Right lobe of liver (tissue), 6 donors: ENCODE measurements at regions not wholly inside any gene's neighbourhood (a gene's known extent, or its start where the extent isn't known, plus 50 kb on each side); places are given as distances from the start of the nearest gene placed in this dataset.
"Not testable (repeated sequence)": the region's sequence is repeated elsewhere in the genome, so short reads cannot be mapped to it uniquely, and the experiment has no call there.

ENCODE experiments used
- ATAC-seq, 4 donors: fragments of 200-7000 bp; cut with Tn5 transposase; one replicate each; pipeline ENCODE4 v1.9.1; 2020; ENCODE audit warnings: mild to moderate bottlenecking in 4 of 4, moderate library complexity in 4 of 4
- DNase-seq, 3 donors: peaks; one replicate each; pipeline ENCODE4 v3.0.0-alpha.2; 2020
- H3K27ac ChIP-seq, 3 donors: fragments of 200-600 bp; one replicate each; pipeline ENCODE4 v1.8.0; 2022
- H3K27me3 ChIP-seq, 2 donors: fragments of 200-600 bp; one replicate each; pipeline ENCODE4 v1.8.0; 2022
- H3K36me3 ChIP-seq, 4 donors: fragments of 200-600 bp; sonication (generic) in 1 of 4; one replicate each; pipeline versions ENCODE4 v1.5.1 to v1.8.0; 2017 to 2022; ENCODE audit warnings: control low read depth in 1 of 4
- H3K4me1 ChIP-seq, 4 donors: fragments of 200-600 bp; sonication (generic) in 1 of 4; one replicate each; pipeline versions ENCODE4 v1.5.1 to v1.8.0; 2017 to 2022; ENCODE audit warnings: control low read depth in 1 of 4
- H3K4me3 ChIP-seq, 3 donors: fragments of 200-600 bp; one replicate each; pipeline ENCODE4 v1.8.0; 2022
- H3K9me3 ChIP-seq, 4 donors: fragments of 200-600 bp; sonication (generic) in 1 of 4; one replicate each; pipeline versions ENCODE4 v1.5.1 to v1.8.0; 2017 to 2022; ENCODE audit warnings: control low read depth in 1 of 4
- POLR2A ChIP-seq: fragments of 450-650 bp; IDR thresholded peaks from one replicate; pipeline ENCODE4 v1.6.1; 2017; ENCODE audit warnings: antibody characterized with exemption, mild to moderate bottlenecking
- WGBS: methylation state at CpG from one replicate; pipeline ENCODE4 v1.1.6; 2018; ENCODE audit warnings: low coverage, low lambda C conversion rate; ENCODE audit not compliant: insufficient coverage; ENCODE audit errors: missing lambda C conversion rate; 5-methylcytosine and 5-hydroxymethylcytosine counted together
- intact Hi-C, 2 donors: fragments of 100-400 bp; cut with DNase I; formaldehyde crosslinking; loops; one replicate each; pipeline versions ENCODE4 v1.11.2 to v1.14.1; 2022
- TF ChIP-seq, protein P1 (sequence below), 4 donors: fragments of 200-600 bp in 3 of 4; fragments of 450-650 bp in 1 of 4; IDR thresholded peaks; one replicate each; pipeline versions ENCODE4 v1.5.1 to v1.8.0; 2016 to 2022; ENCODE audit warnings: antibody characterized with exemption in 4 of 4, mild to moderate bottlenecking in 2 of 4
- donor health status: DM: no; HTN: yes; CAD: no.
- donor health status: DM: no; HTN: no; CAD: no.
- donor health status: DM: no; HTN: no; CAD: no.
- donor health status: DM: no; HTN: yes; CAD: no.
- donor health status: DM: no; HTN: yes; CAD: no.

DNA sequence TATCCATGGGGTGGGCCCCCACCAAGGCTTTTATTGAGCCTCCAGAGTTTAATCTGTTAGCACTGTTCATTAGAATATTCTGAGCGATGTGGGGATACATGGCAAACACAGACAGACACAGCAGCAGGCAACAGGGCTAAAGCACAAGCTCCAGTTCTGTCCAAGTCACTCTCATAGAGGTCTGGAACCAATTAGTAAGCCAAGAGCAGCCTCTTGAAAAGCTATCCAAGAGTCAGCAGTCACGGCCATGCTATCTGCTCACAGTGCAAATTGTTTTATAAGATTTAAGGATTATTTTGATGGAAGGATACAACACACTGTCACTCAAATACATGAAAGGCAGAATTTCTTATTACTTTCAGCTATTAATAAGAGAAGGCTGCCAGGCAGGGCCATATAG, 86.4 kb upstream of the DGKB start:
- no peak for ATAC-seq
- no peak overlapping the region for H3K27ac ChIP-seq
- TF ChIP-seq, protein P1, sequence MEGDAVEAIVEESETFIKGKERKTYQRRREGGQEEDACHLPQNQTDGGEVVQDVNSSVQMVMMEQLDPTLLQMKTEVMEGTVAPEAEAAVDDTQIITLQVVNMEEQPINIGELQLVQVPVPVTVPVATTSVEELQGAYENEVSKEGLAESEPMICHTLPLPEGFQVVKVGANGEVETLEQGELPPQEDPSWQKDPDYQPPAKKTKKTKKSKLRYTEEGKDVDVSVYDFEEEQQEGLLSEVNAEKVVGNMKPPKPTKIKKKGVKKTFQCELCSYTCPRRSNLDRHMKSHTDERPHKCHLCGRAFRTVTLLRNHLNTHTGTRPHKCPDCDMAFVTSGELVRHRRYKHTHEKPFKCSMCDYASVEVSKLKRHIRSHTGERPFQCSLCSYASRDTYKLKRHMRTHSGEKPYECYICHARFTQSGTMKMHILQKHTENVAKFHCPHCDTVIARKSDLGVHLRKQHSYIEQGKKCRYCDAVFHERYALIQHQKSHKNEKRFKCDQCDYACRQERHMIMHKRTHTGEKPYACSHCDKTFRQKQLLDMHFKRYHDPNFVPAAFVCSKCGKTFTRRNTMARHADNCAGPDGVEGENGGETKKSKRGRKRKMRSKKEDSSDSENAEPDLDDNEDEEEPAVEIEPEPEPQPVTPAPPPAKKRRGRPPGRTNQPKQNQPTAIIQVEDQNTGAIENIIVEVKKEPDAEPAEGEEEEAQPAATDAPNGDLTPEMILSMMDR (IDR thresholded peaks at IDR 0.05): no peak
- TF ChIP-seq POLR2A: no peak
- H3K36me3 ChIP-seq: no peaks in the 10 kb centered on the region
- no peak for DNase-seq
- H3K9me3 ChIP-seq: no peaks in the 10 kb centered on the region
- no peak overlapping the region for H3K4me3 ChIP-seq
- WGBS: 83% methylated on average over 1 of the region's 2 CpGs
- intact Hi-C loops: no loop called here
- H3K27me3 ChIP-seq: no peaks in the 10 kb centered on the region
- H3K4me1 ChIP-seq: no peaks in the 10 kb centered on the region

DNA sequence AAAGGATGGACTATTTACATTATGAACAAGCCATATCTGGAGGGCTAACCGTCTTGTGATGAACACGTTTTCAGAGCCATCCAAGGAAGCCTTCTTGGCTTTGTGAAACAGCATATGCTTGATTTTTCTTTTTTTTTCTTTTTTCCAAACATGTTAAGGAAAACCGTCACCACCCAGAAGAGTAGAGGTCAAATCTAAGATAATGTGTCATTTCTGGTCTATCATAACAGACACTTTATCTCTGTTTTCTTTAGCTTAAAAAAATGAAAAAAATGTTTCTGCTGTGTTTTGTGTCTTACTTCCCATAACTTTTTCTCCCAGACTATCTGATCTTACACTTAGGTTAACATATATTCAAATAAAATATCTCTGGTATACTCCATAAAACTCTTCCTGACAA, 76.1 kb upstream of the DGKB start:
- H3K9me3 ChIP-seq: no peaks in the 10 kb centered on the region
- H3K4me3 ChIP-seq: no peak overlapping the region
- no peaks in the 10 kb centered on the region for H3K27me3 ChIP-seq
- ATAC-seq (no peak), DNase-seq (no peak)
- TF ChIP-seq, protein P1 (IDR thresholded peaks at IDR 0.05): no peak
- TF ChIP-seq POLR2A: no peak
- H3K4me1 ChIP-seq: no peaks in the 10 kb centered on the region
- WGBS: 19% methylated on average over 2 of the region's 3 CpGs
- H3K27ac ChIP-seq: no peak overlapping the region
- no peaks in the 10 kb centered on the region for H3K36me3 ChIP-seq
- intact Hi-C loops: no loop called here

DNA sequence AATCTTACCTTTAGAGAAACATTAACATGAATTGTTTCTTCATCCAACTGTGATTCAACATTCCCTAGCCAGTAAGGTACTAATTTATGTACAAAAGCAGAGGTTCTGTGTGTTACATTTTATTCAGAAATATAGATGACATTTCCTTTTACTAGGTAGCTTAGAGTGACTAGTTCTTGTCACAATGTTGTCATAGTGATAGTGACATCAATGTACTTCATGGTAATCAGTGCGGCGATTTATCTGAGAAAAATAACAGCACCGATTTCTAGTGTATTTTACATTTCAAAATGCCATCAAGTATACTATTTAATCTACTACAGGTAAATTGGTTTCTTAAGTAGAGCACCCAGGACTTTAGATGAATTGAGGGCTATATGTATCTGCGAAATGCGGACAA, 72.1 kb upstream of the DGKB start:
- TF ChIP-seq POLR2A: no peak
- TF ChIP-seq, protein P1 (IDR thresholded peaks at IDR 0.05): no peak
- no peak overlapping the region for H3K27ac ChIP-seq
- ATAC-seq (no peak), DNase-seq (no peak)
- WGBS: 93% methylated on average over 5 of the region's 5 CpGs
- H3K4me1 ChIP-seq: no peaks in the 10 kb centered on the region
- no peak overlapping the region for H3K4me3 ChIP-seq
- H3K36me3 ChIP-seq: no peaks in the 10 kb centered on the region
- H3K27me3 ChIP-seq: no peaks in the 10 kb centered on the region
- intact Hi-C loops: no loop called here
- no peaks in the 10 kb centered on the region for H3K9me3 ChIP-seq

DNA sequence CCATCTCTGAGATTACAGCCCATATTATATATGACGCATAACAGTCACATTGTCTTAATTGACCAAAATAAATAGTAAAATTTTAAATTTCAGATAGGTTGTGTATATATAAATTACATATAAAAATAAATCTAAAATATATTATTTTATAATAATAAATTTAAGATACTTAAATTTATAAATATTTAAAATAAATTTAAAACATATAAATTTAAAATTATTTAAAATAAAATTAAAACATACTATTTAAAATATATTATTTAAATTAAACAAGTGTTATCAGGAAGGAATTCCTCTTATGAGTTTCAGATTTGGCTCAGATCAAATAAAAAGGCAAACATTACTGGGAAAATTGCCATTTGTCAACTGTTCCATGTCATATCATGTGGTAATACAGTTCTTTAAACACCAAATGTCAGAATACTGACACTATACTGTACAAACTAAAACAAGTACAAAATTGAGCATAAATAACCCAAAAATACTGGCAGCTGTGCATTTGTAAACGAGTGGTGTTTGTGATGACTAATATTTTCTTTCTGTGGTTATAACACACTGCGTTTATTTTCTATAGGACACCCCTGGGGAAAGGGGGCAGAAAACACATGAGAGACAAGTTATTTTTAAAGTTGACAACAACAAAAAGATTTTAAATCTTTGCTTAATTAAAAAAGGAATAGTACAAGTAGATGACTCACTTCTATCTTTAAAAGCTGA, 71.3 kb upstream of the DGKB start:
- 61% methylated on average over 3 of the region's 3 CpGs for WGBS
- no peaks in the 10 kb centered on the region for H3K9me3 ChIP-seq
- H3K27ac ChIP-seq: no peak overlapping the region
- no peaks in the 10 kb centered on the region for H3K4me1 ChIP-seq
- intact Hi-C loops: no loop called here
- no peak for DNase-seq
- TF ChIP-seq POLR2A: no peak
- TF ChIP-seq, protein P1 (IDR thresholded peaks at IDR 0.05): no peak
- ATAC-seq: peak in 2 of 4 donors; percentile 57 to 59
- no peaks in the 10 kb centered on the region for H3K27me3 ChIP-seq
- no peak overlapping the region for H3K4me3 ChIP-seq
- no peaks in the 10 kb centered on the region for H3K36me3 ChIP-seq

DNA sequence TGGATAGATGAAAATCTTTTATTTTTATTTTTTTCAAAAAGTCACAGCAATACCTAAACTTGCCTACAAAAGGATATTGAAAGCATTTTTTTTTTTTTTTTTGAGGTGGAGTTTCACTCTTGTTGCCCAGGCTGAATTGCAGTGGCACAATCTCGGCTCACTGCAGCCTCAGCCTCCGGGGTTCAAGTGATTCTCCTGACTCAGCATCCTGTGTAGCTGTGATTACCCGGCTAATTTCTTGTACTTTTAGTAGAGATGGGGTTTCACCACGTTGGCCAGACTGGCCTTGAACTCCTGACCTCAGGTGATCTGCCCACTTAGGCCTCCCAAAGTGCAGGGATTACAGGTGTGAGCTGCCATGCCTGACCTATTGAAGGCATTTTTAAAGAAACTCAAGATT, 69.1 kb upstream of the DGKB start:
- H3K27me3 ChIP-seq, ATAC-seq, H3K4me1 ChIP-seq, intact Hi-C loops, H3K9me3 ChIP-seq, H3K4me3 ChIP-seq, H3K27ac ChIP-seq, DNase-seq, H3K36me3 ChIP-seq: not testable (repeated sequence)
- WGBS: 55% methylated on average over 4 of the region's 4 CpGs

DNA sequence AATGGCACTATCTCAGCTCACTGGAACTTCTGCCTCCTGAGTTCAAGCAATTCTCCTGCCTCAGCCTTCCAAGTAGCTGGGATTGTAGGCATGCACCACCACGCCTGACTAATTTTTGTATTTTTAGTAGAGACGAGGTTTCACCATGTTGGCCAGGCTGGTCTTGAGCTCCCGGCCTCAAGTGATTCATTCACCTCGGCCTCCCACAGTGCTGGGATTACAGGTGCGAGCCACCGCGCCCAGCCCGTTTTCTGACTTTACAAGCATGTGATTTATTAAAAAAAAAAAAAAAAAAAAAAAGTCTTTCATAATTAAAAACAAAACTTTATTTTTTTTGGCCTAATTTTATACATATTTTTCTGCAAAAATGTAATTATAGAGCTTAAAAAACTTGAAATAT, 64.8 kb upstream of the DGKB start:
- H3K4me1 ChIP-seq, H3K4me3 ChIP-seq, H3K36me3 ChIP-seq, H3K9me3 ChIP-seq, H3K27me3 ChIP-seq, ATAC-seq, H3K27ac ChIP-seq, intact Hi-C loops, DNase-seq: not testable (repeated sequence)
- WGBS: 95% methylated on average over 7 of the region's 8 CpGs
